Tibial artery (tissue), 4 donors: ENCODE measurements at regions not wholly inside any gene's neighbourhood (a gene's known extent, or its start where the extent isn't known, plus 50 kb on each side); places are given as distances from the start of the nearest gene placed in this dataset.
A peak's percentile ranks its signal among the peaks of the same experiment; 100 is the strongest.
"Not testable (repeated sequence)": the region's sequence is repeated elsewhere in the genome, so short reads cannot be mapped to it uniquely, and the experiment has no call there.

Source experiments
- DNase-seq, 2 donors: peaks; one replicate each; pipeline ENCODE4 v3.0.0-alpha.2; 2019
- H3K27ac ChIP-seq, 2 donors: fragments of 200-600 bp; sonication (generic) in 1 of 2; 1 replicate in 1 of 2; 2 replicates in 1 of 2; pipeline ENCODE4 v1.5.1; 2018 to 2019; ENCODE audit warnings: mild to moderate bottlenecking in 1 of 2
- H3K27me3 ChIP-seq, 2 donors: fragments of 200-600 bp; sonication (generic) in 1 of 2; one replicate each; pipeline versions ENCODE4 v1.5.1 to v1.6.0; 2016 to 2019
- H3K36me3 ChIP-seq, 3 donors: fragments of 200-600 bp; sonication (generic) in 2 of 3; one replicate each; pipeline ENCODE4 v1.5.1; 2016 to 2019; ENCODE audit warnings: mild to moderate bottlenecking in 2 of 3
- H3K4me1 ChIP-seq, 4 donors: fragments of 200-600 bp; sonication (generic) in 2 of 4; 1 replicate in 3 of 4; 2 replicates in 1 of 4; pipeline ENCODE4 v1.5.1; 2016 to 2019
- H3K4me3 ChIP-seq, 2 donors: fragments of 200-600 bp; sonication (generic) in 1 of 2; 1 replicate in 1 of 2; 2 replicates in 1 of 2; pipeline ENCODE4 v1.5.1; 2018 to 2019; ENCODE audit warnings: mild to moderate bottlenecking in 2 of 2
- H3K9me3 ChIP-seq, 3 donors: fragments of 200-600 bp; sonication (generic) in 1 of 3; one replicate each; pipeline ENCODE4 v1.5.1; 2016 to 2019
- CTCF ChIP-seq, 2 experiments: fragments of 200-600 bp in 1 of 2; fragments of 450-650 bp in 1 of 2; IDR thresholded peaks; one replicate each; pipeline ENCODE4 v1.5.1; 2017 to 2019; ENCODE audit warnings: antibody characterized with exemption in 2 of 2, mild to moderate bottlenecking in 1 of 2, moderate library complexity in 1 of 2
- intact Hi-C: fragments of 100-400 bp; cut with DNase I; formaldehyde crosslinking; loops from one replicate; pipeline ENCODE4 v1.15.0; 2023; ENCODE audit warnings: low total_unique reads

DNA sequence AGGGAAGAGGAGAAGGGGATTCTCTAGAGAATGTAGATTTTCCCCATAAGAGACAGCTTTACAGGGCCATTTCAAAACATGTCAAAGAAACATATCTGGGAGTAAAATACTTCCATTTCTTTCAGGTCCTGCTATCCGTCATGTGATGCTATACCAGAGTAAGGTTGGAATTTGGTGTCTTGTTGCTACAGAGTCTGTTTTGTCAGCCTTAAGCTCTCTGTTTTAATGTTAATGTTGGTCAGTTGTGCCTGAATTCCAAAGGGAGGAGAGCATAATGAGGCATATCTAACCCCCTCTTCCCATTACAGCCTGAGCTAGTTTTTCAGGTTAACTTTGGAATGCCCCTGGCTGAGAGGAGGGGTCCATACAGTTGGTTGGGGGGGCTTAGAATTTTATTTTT lies 94.7 kb upstream of the CCDC71L start:
- H3K36me3 ChIP-seq: no peaks in the 10 kb centered on the region
- H3K9me3 ChIP-seq: peaks cover 0 to 5% (median 0%) of the 10 kb centered on the region in 3 donors
- DNase-seq: no peak
- TF ChIP-seq CTCF (IDR thresholded peaks at IDR 0.05): no peak
- intact Hi-C loops: no loop called here
- no peaks in the 10 kb centered on the region for H3K27me3 ChIP-seq
- H3K4me3 ChIP-seq: no peak overlapping the region
- no peak overlapping the region for H3K27ac ChIP-seq
- H3K4me1 ChIP-seq: no peaks in the 10 kb centered on the region

DNA sequence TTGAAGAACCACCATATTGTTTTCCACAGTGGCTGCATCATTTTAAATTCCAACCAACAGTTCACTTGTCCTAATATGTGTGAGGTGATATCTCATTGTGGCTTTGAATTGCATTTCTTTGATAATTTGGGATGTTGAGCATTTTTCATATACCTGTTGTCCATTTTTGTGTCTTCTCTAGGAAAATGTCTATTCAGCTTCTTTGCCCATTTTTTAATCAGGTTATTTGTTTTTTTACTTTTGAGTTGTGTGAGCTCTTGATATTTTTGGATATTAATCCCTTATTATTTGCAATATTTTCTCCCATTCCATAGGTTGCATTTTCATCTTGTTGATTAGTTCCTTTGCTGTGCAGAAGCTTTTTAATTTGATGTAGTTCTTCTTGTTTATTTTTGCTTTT lies 95.1 kb upstream of the CCDC71L start:
- intact Hi-C loops: no loop called here
- H3K9me3 ChIP-seq: peaks cover 0 to 5% (median 0%) of the 10 kb centered on the region in 3 donors

GRCh38 chr7:106756884-106757283 lies 95.9 kb upstream of the CCDC71L start:
- H3K36me3 ChIP-seq: no peaks in the 10 kb centered on the region
- no peak overlapping the region for H3K4me3 ChIP-seq
- no peaks in the 10 kb centered on the region for H3K27me3 ChIP-seq
- no peak for TF ChIP-seq CTCF (IDR thresholded peaks at IDR 0.05)
- no peak overlapping the region for H3K27ac ChIP-seq
- H3K4me1 ChIP-seq: no peaks in the 10 kb centered on the region
- no peak for DNase-seq
- intact Hi-C loops: no loop called here
- peaks cover 0 to 5% (median 0%) of the 10 kb centered on the region in 3 donors for H3K9me3 ChIP-seq

More for the DNA sequence above, 95.1 kb upstream of the CCDC71L start:
- Histone ChIP-seq H3K4me1 (no peaks in the 10 kb centered on the region), H3K27ac (no peak overlapping the region), H3K36me3 (no peaks in the 10 kb centered on the region), H3K4me3 (no peak overlapping the region), H3K27me3 (no peaks in the 10 kb centered on the region)
- no peak for DNase-seq
- TF ChIP-seq CTCF (IDR thresholded peaks at IDR 0.05): no peak

- Histone ChIP-seq H3K36me3 (no peaks in the 10 kb centered on the region), H3K4me1 (no peaks in the 10 kb centered on the region), H3K4me3 (no peak overlapping the region), H3K27ac (no peak overlapping the region), H3K9me3 (peaks cover 0 to 5% (median 0%) of the 10 kb centered on the region in 3 donors), H3K27me3 (no peaks in the 10 kb centered on the region)
- intact Hi-C loops: no loop called here
- peak; percentile 67 to 71 for DNase-seq
- TF ChIP-seq CTCF (IDR thresholded peaks at IDR 0.05): no peak
Observed at GRCh38 chr7:106757846-106758245, 96.9 kb upstream of the CCDC71L start.

DNA sequence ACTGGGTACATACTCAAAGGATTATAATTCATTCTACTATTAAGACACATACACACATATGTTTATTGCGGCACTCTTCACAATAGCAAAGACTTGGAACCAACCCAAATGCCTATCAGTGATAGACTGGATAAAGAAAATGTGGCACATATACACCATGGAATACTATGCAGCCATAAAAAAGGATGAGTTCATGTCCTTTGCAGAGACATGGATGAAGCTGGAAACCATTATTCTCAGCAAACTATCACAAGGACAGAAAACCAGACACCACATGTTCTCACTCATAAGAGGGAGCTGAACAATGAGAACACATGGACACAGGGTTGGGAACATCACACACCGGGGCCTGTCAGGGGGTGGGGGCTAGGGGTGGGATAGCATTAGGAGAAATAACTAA lies 101.9 kb upstream of the CCDC71L start:
- H3K4me3 ChIP-seq, H3K9me3 ChIP-seq, DNase-seq, H3K27me3 ChIP-seq, intact Hi-C loops, H3K36me3 ChIP-seq, H3K27ac ChIP-seq: not testable (repeated sequence)
- H3K4me1 ChIP-seq: peaks cover 0 to 22% (median 0%) of the 10 kb centered on the region in 4 donors

DNA sequence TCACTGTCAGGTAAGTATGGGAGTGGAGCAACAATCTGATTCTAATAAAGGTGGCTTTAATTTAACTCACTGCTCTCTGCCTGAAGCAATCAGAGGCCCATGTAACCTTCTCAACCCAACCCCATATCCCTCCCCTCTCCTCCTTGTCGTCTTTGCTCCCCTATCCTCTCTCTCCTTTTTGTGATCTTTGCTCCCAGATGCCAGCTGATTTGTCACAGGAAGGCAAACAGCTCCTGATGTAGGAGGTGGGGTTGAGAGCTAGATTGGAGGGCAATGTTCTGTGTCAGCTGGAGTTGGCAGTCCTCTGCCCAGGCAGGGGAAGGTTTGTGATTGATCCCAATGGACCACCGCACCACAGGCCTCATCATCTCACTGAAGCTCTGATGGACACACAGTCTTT lies 101.4 kb upstream of the PIK3CG start:
- H3K9me3 ChIP-seq: no peaks in the 10 kb centered on the region
- H3K27me3 ChIP-seq: no peaks in the 10 kb centered on the region
- H3K4me3 ChIP-seq: no peak overlapping the region
- H3K36me3 ChIP-seq: no peaks in the 10 kb centered on the region
- TF ChIP-seq CTCF (IDR thresholded peaks at IDR 0.05): no peak
- H3K27ac ChIP-seq: no peak overlapping the region
- intact Hi-C loops: no loop called here
- H3K4me1 ChIP-seq: peaks cover 0 to 29% (median 0%) of the 10 kb centered on the region in 4 donors
- no peak for DNase-seq
